ENCODE measurements at regions not wholly inside any gene's neighbourhood (a gene's known extent, or its start where the extent isn't known, plus 50 kb on each side); places are given as distances from the start of the nearest gene placed in this dataset.

- DNase-seq (ENCODE audit: extremely low read depth in 1 of 2, low read depth in 1 of 2) = no peak
Measured at GRCh38 chr19:32141840-32142511, 203.4 kb upstream of the ZNF507 start.

- DNase-seq (ENCODE audit: extremely low read depth in 1 of 2, low read depth in 1 of 2) = no peak
Measured at GRCh38 chr19:32146664-32147063, 198.7 kb upstream of the ZNF507 start.

GRCh38 chr19:32150605-32151004 is 194.8 kb upstream of the ZNF507 start:
- DNase-seq (ENCODE audit: extremely low read depth in 1 of 2, low read depth in 1 of 2) = no peak

- no peak for DNase-seq (ENCODE audit: extremely low read depth in 1 of 2, low read depth in 1 of 2)
Measured at GRCh38 chr19:32154418-32154817, 191.0 kb upstream of the ZNF507 start.

- DNase-seq (ENCODE audit: extremely low read depth in 1 of 2, low read depth in 1 of 2) = no peak
Measured at GRCh38 chr19:32164384-32164992, 180.9 kb upstream of the ZNF507 start.

GRCh38 chr19:32165141-32165540 is 180.3 kb upstream of the ZNF507 start:
- no peak for DNase-seq (ENCODE audit: extremely low read depth in 1 of 2, low read depth in 1 of 2)

- DNase-seq (ENCODE audit: extremely low read depth in 1 of 2, low read depth in 1 of 2) = no peak
Measured at GRCh38 chr19:32165750-32166149, 179.7 kb upstream of the ZNF507 start.

GRCh38 chr19:32166238-32166637 is 179.2 kb upstream of the ZNF507 start:
- DNase-seq (ENCODE audit: extremely low read depth in 1 of 2, low read depth in 1 of 2) = no peak

- no peak for DNase-seq (ENCODE audit: extremely low read depth in 1 of 2, low read depth in 1 of 2)
Measured at GRCh38 chr19:32168111-32168510, 177.3 kb upstream of the ZNF507 start.

- DNase-seq (ENCODE audit: extremely low read depth in 1 of 2, low read depth in 1 of 2) = no peak
Measured at GRCh38 chr19:32168606-32169005, 176.8 kb upstream of the ZNF507 start.

GRCh38 chr19:32171719-32172151 is 173.7 kb upstream of the ZNF507 start:
- no peak for DNase-seq (ENCODE audit: extremely low read depth in 1 of 2, low read depth in 1 of 2)

- no peak for DNase-seq (ENCODE audit: extremely low read depth in 1 of 2, low read depth in 1 of 2)
Measured at GRCh38 chr19:32172566-32173160, 172.7 kb upstream of the ZNF507 start.

GRCh38 chr19:32173836-32174235 is 171.6 kb upstream of the ZNF507 start:
- DNase-seq (ENCODE audit: extremely low read depth in 1 of 2, low read depth in 1 of 2) = no peak

- DNase-seq (ENCODE audit: extremely low read depth in 1 of 2, low read depth in 1 of 2) = no peak
Measured at GRCh38 chr19:32174386-32175113, 170.9 kb upstream of the ZNF507 start.

GRCh38 chr19:32176591-32176990 is 168.8 kb upstream of the ZNF507 start:
- no peak for DNase-seq (ENCODE audit: extremely low read depth in 1 of 2, low read depth in 1 of 2)

- DNase-seq (ENCODE audit: extremely low read depth in 1 of 2, low read depth in 1 of 2) = no peak
Measured at GRCh38 chr19:32177686-32178085, 167.7 kb upstream of the ZNF507 start.

GRCh38 chr19:32178401-32178800 is 167.0 kb upstream of the ZNF507 start:
- no peak for DNase-seq (ENCODE audit: extremely low read depth in 1 of 2, low read depth in 1 of 2)

GRCh38 chr19:32178956-32179355 is 166.5 kb upstream of the ZNF507 start:
- DNase-seq (ENCODE audit: extremely low read depth in 1 of 2, low read depth in 1 of 2) = no peak

GRCh38 chr19:32181216-32181920 is 164.0 kb upstream of the ZNF507 start:
- DNase-seq (ENCODE audit: extremely low read depth in 1 of 2, low read depth in 1 of 2) = no peak

GRCh38 chr19:32186542-32187330 is 158.7 kb upstream of the ZNF507 start:
- no peak for DNase-seq (ENCODE audit: extremely low read depth in 1 of 2, low read depth in 1 of 2)

Measured in activated CD8-positive, alpha-beta memory T cell treated with anti-CD3 and anti-CD28 coated beads for 1 hour (primary cell).